MCF 10A (cell line): ENCODE measurements at regions not wholly inside any gene's neighbourhood (a gene's known extent, or its start where the extent isn't known, plus 50 kb on each side); places are given as distances from the start of the nearest gene placed in this dataset.

Experiments used
- BruUV-seq: library from RNA; stranded (reverse); fragments of 400-500 nt; replicated peaks from 2 replicates; lab custom pipeline; 2021; lab: Mats Ljungman, UMichigan
- CTCF ChIA-PET: fragments of 300-600 bp; sonication (Branson Sonifier 250); formaldehyde crosslinking; extraction: SDS; loops from one replicate; lab custom pipeline; 2021; ENCODE audit warnings: antibody characterized with exemption, inconsistent platforms; lab: Yijun Ruan, JAX
- POLR2A ChIA-PET: fragments of 300-600, 350-650 bp; sonication (Branson Sonifier 250); formaldehyde crosslinking; extraction: SDS; loops from one replicate; lab custom pipeline; 2020; ENCODE audit warnings: antibody characterized with exemption, inconsistent platforms; lab: Yijun Ruan, JAX
- DNase-seq: peaks from one replicate; pipeline ENCODE4 v3.0.0-alpha.2; 2018; ENCODE audit not compliant: unreplicated experiment
- H3K27ac Mint-ChIP-seq: one replicate; pipeline ENCODE4 v1.8.0; 2022; ENCODE audit warnings: mild to moderate bottlenecking, low read depth, mixed read lengths; ENCODE audit not compliant: unreplicated experiment
- H3K27me3 Mint-ChIP-seq: one replicate; pipeline ENCODE4 v1.8.0; 2022; ENCODE audit warnings: mixed read lengths; ENCODE audit not compliant: insufficient read depth, unreplicated experiment
- H3K36me3 Mint-ChIP-seq: one replicate; pipeline ENCODE4 v1.8.0; 2022; ENCODE audit warnings: mild to moderate bottlenecking, moderate library complexity, mixed read lengths; ENCODE audit not compliant: insufficient read depth, unreplicated experiment
- H3K4me1 Mint-ChIP-seq: one replicate; pipeline ENCODE4 v1.8.0; 2022; ENCODE audit warnings: mixed read lengths; ENCODE audit not compliant: insufficient read depth, unreplicated experiment
- H3K4me3 Mint-ChIP-seq: one replicate; pipeline ENCODE4 v1.8.0; 2022; ENCODE audit warnings: mild to moderate bottlenecking, moderate library complexity, mixed read lengths; ENCODE audit not compliant: unreplicated experiment
- H3K9me3 Mint-ChIP-seq: one replicate; pipeline ENCODE4 v1.8.0; 2022; ENCODE audit warnings: mixed read lengths; ENCODE audit not compliant: unreplicated experiment
- intact Hi-C: fragments of 100-400 bp; cut with micrococcal nuclease; formaldehyde crosslinking; loops from 2 replicates; pipeline ENCODE4 v1.14.1; 2022
- TF ChIP-seq, protein P1 (sequence below): fragments of 200-600 bp; IDR thresholded peaks from one replicate; pipeline ENCODE4 v1.8.0; 2022; ENCODE audit warnings: antibody characterized with exemption, mild to moderate bottlenecking; ENCODE audit not compliant: unreplicated experiment

DNA sequence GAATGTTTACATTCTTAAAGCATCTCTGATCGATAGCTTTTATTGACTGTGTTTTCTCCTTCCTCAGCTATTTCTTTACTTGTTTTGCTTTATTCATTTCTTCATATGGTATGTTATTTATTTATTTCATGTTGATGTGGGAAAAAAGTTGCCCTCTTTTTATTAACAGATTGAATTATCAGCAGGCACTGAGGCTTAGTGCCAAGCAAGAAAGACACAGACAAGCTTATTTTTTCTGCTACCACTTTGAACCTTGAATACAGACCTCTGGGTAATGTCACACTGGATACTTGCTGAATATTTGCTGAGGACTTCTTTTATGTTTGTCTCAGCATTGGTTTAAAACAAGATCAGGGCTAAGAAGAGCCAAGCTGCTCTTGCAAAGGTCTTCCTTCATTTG is 162.0 kb upstream of the CNTN6 start:
- TF ChIP-seq, protein P1, sequence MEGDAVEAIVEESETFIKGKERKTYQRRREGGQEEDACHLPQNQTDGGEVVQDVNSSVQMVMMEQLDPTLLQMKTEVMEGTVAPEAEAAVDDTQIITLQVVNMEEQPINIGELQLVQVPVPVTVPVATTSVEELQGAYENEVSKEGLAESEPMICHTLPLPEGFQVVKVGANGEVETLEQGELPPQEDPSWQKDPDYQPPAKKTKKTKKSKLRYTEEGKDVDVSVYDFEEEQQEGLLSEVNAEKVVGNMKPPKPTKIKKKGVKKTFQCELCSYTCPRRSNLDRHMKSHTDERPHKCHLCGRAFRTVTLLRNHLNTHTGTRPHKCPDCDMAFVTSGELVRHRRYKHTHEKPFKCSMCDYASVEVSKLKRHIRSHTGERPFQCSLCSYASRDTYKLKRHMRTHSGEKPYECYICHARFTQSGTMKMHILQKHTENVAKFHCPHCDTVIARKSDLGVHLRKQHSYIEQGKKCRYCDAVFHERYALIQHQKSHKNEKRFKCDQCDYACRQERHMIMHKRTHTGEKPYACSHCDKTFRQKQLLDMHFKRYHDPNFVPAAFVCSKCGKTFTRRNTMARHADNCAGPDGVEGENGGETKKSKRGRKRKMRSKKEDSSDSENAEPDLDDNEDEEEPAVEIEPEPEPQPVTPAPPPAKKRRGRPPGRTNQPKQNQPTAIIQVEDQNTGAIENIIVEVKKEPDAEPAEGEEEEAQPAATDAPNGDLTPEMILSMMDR = no peak
- intact Hi-C loops = no loop called here
- Mint-ChIP-seq H3K4me3 (no peak overlapping the region), H3K27ac (no peak overlapping the region), H3K36me3 (no peaks in the 10 kb centered on the region), H3K4me1 (no peaks in the 10 kb centered on the region), H3K27me3 (no peaks in the 10 kb centered on the region), H3K9me3 (no peaks in the 10 kb centered on the region)
- no TSS peak for BruUV-seq
- POLR2A ChIA-PET = interaction anchor here (0.6 kb wide), 1 partner anchor 61 kb away, joined by 3 read pairs; no protein-coding TSS in a partner anchor
- CTCF ChIA-PET = no interaction called here
- no peak for DNase-seq

DNA sequence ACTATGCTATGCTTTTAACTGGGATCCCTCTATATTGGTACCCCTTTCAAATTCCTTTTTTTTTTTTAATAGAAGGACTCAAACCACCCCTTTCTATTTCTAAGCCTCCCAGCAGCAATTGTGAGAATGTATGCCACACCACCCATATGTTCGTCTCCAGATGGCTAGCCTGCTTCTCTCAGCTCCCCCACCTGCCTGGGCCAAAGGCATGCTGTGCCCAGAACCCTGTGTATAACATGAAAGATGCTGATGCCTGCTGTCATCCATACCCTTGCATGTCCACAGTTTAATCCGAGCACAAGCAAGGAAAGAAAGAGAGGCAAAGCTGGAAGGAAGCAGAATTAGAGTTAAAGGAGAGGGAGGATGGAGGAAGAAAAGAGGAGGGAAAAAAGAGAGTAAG is 159.5 kb upstream of the CNTN6 start:
- TF ChIP-seq, protein P1 = no peak
- H3K36me3 Mint-ChIP-seq = no peaks in the 10 kb centered on the region
- ChIA-PET CTCF (no interaction called here), POLR2A (no interaction called here)
- no peaks in the 10 kb centered on the region for H3K4me1 Mint-ChIP-seq
- H3K4me3 Mint-ChIP-seq = no peak overlapping the region
- DNase-seq = no peak
- H3K9me3 Mint-ChIP-seq = no peaks in the 10 kb centered on the region
- H3K27ac Mint-ChIP-seq = no peak overlapping the region
- no peaks in the 10 kb centered on the region for H3K27me3 Mint-ChIP-seq
- BruUV-seq = no TSS peak
- intact Hi-C loops = no loop called here

DNA sequence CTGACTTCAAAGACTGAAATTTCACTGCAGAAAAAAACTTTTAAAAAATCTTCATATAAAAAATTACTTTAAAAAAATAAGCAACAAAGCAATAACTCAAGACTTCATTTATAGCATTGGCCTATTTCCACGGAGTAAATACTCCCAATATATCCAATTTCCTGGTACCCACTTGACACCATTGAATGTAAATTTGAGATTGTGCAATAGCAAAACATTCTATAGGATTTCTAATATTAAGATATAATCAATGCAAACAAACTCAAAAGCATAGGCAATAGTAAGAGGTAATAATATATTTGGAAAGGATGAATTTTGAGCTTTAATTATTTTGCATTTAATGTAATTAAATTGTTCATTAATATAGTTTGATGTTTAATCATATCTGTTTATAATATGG is 148.0 kb upstream of the CNTN6 start:
- Mint-ChIP-seq H3K4me3 (no peak overlapping the region), H3K9me3 (no peaks in the 10 kb centered on the region), H3K27ac (no peak overlapping the region), H3K36me3 (no peaks in the 10 kb centered on the region), H3K4me1 (no peaks in the 10 kb centered on the region), H3K27me3 (no peaks in the 10 kb centered on the region)
- ChIA-PET CTCF (no interaction called here), POLR2A (no interaction called here)
- BruUV-seq = no TSS peak
- DNase-seq = no peak
- TF ChIP-seq, protein P1 = no peak
- intact Hi-C loops = no loop called here

DNA sequence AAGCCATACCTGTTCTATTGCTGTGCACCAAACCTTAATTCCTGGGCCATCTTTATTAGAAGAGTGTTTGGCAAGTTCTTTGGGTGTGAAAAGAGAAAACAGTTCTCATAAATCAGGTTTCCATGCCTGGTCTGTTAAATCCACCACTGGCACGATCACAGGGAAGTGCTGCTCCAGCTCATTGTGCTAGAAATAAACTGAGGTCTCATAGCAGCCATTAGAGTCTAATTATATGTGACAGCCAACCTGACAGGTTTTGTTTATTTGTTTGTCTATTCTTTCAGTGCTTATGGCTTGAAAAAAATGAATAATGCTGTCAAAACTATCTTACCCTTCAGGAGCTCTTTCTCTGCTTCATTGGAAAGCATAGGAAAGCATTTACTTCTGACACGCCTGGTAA is 147.1 kb upstream of the CNTN6 start:
- CTCF ChIA-PET = interaction anchor here (0.7 kb wide), 1 partner anchor 427 kb away, joined by 4 read pairs; no protein-coding TSS in a partner anchor
- H3K36me3 Mint-ChIP-seq = no peaks in the 10 kb centered on the region
- H3K9me3 Mint-ChIP-seq = no peaks in the 10 kb centered on the region
- H3K4me3 Mint-ChIP-seq = no peak overlapping the region
- no peak for DNase-seq
- POLR2A ChIA-PET = no interaction called here
- BruUV-seq = no TSS peak
- intact Hi-C loops = no loop called here
- no peak overlapping the region for H3K27ac Mint-ChIP-seq
- no peaks in the 10 kb centered on the region for H3K4me1 Mint-ChIP-seq
- no peaks in the 10 kb centered on the region for H3K27me3 Mint-ChIP-seq
- TF ChIP-seq, protein P1 = no peak
